ENCODE measurements at regions not wholly inside any gene's neighbourhood (a gene's known extent, or its start where the extent isn't known, plus 50 kb on each side); places are given as distances from the start of the nearest gene placed in this dataset.

DNA sequence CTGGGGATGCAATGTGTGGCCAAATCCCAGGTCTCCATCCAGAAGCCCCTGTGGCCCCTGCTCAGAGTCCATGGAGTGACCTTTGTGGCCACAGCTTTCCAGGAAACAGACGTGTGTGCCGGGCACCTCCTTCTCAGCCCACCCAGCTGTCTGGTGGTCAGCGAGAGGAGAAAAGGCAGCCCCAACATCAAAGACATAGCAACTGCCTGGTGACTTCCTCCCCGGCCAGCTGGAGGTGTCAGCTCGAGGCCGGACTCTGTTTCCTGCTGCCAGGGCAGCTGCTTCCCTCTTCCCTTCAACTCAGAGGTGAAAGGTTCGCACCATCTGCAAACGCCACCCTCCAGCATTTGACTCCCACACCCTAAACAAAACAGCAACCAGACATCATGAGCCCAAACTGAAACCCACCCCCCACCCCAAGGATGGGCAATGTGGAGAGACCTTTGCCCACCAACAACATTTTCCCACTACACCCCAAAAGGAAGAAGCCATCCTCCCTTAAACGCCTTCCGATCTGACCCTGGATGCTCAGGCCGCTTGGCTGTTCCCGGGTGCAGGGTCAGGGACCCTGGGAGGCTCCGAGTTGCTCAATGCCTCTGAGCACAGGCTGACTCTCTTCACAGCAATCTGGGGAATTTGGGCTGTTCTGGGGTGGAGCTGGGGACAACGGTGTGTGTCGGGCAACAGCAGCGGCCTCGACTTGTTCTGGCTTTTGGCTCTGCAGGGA lies 162.3 kb downstream of the PSMG1 start:
- peak overlapping the region; percentile 27 for H3K27ac Mint-ChIP-seq
- no peaks in the 10 kb centered on the region for H3K36me3 Mint-ChIP-seq
- TF ChIP-seq, protein P1, sequence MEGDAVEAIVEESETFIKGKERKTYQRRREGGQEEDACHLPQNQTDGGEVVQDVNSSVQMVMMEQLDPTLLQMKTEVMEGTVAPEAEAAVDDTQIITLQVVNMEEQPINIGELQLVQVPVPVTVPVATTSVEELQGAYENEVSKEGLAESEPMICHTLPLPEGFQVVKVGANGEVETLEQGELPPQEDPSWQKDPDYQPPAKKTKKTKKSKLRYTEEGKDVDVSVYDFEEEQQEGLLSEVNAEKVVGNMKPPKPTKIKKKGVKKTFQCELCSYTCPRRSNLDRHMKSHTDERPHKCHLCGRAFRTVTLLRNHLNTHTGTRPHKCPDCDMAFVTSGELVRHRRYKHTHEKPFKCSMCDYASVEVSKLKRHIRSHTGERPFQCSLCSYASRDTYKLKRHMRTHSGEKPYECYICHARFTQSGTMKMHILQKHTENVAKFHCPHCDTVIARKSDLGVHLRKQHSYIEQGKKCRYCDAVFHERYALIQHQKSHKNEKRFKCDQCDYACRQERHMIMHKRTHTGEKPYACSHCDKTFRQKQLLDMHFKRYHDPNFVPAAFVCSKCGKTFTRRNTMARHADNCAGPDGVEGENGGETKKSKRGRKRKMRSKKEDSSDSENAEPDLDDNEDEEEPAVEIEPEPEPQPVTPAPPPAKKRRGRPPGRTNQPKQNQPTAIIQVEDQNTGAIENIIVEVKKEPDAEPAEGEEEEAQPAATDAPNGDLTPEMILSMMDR (IDR thresholded peaks at IDR 0.05; ENCODE audit: unreplicated experiment), result no peak
- peaks cover 3% of the 10 kb centered on the region for H3K9me3 Mint-ChIP-seq
- H3K4me3 Mint-ChIP-seq, result no peak overlapping the region
- peaks cover 22% of the 10 kb centered on the region for H3K4me1 Mint-ChIP-seq
- no peaks in the 10 kb centered on the region for H3K27me3 Mint-ChIP-seq (ENCODE audit: low read depth)
- DNase-seq (ENCODE audit: low spot score in 2 of 2, unreplicated experiment in 2 of 2), result no peak

- no peaks in the 10 kb centered on the region for H3K27me3 Mint-ChIP-seq (ENCODE audit: low read depth)
- peaks cover 22% of the 10 kb centered on the region for H3K4me1 Mint-ChIP-seq
- H3K36me3 Mint-ChIP-seq, result no peaks in the 10 kb centered on the region
- DNase-seq (ENCODE audit: low spot score in 2 of 2, unreplicated experiment in 2 of 2), result no peak
- H3K27ac Mint-ChIP-seq, result no peak overlapping the region
- TF ChIP-seq, protein P1 (IDR thresholded peaks at IDR 0.05; ENCODE audit: unreplicated experiment), result no peak
- H3K4me3 Mint-ChIP-seq, result no peak overlapping the region
- no peaks in the 10 kb centered on the region for H3K9me3 Mint-ChIP-seq
Observed at GRCh38 chr21:39018730-39019129, 164.5 kb downstream of the PSMG1 start.

DNA sequence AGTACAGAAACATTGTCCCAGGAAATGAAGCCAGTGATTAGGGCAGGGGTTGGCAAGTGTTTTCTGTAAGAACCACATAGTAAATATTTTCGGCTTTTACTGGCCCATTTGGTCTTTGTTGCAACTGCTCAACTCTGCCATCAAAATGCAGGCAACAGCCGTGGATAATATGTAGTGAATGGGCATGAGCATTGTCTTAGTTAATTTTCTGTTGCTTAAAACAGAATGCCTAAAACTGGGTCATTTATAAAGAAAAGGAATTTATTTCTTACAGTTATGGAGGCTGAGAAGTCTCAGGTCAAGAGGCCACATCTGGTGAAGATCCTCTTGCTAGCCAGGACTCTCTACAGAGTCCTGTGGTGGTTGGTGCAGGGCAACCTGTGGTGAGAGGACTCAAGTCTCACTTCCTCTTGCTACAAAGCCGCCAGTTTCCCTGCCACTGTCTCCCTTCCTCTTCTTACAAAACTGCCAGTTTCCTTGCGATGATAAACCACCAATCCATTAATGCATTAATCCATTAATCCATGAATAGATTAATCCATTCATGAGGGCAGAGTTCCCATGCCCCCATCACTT lies 166.4 kb downstream of the PSMG1 start:
- H3K27ac Mint-ChIP-seq, result no peak overlapping the region
- no peak for DNase-seq (ENCODE audit: low spot score in 2 of 2, unreplicated experiment in 2 of 2)
- TF ChIP-seq, protein P1 (IDR thresholded peaks at IDR 0.05; ENCODE audit: unreplicated experiment), result no peak
- H3K36me3 Mint-ChIP-seq, result no peaks in the 10 kb centered on the region
- H3K4me3 Mint-ChIP-seq, result no peak overlapping the region
- H3K4me1 Mint-ChIP-seq, result peaks cover 14% of the 10 kb centered on the region
- H3K27me3 Mint-ChIP-seq (ENCODE audit: low read depth), result no peaks in the 10 kb centered on the region
- H3K9me3 Mint-ChIP-seq, result no peaks in the 10 kb centered on the region

GRCh38 chr21:39014747-39015146 lies 168.5 kb downstream of the PSMG1 start:
- Mint-ChIP-seq H3K27ac (no peak overlapping the region), H3K27me3 (ENCODE audit: low read depth) (no peaks in the 10 kb centered on the region), H3K9me3 (no peaks in the 10 kb centered on the region), H3K4me3 (no peak overlapping the region), H3K36me3 (no peaks in the 10 kb centered on the region), H3K4me1 (no peaks in the 10 kb centered on the region)
- no peak for DNase-seq (ENCODE audit: low spot score in 2 of 2, unreplicated experiment in 2 of 2)
- TF ChIP-seq, protein P1 (IDR thresholded peaks at IDR 0.05; ENCODE audit: unreplicated experiment), result no peak

DNA sequence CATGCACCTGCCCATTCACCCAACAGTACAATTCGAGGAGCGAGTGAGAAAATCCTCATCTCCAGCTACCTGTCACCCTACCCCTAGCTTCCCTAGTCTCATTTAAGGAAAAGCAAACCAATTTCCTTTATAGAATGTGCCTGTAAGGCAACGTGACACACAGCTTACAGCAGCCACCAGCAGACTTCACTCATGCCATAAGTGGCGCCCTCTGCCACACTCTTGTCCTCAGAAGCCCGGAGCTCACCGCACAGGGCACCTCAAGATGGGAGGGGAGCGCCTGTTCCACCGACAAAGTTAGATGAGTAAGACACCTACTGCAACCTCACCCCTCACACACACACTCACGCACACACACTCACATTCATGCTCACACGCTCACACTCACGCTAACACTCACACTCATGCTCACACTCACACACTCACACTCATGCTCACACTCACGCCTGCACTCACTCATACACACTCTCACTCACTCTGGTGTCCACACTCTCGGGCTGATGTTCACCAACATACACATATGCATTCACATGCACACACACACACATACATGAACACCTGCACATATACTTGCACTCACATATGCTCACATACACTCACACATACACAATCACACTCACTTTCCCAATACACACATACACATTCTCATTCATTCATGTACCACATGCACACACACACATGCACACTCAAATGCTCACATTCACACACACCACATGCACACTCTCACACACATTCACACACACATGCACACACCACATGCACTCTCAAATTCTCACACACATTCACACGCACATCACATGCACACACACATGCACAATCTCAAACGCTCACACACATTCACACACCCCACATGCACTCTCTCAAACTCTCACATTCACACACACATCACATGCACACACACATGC lies 170.7 kb downstream of the PSMG1 start:
- H3K27me3 Mint-ChIP-seq (ENCODE audit: low read depth), result no peaks in the 10 kb centered on the region
- H3K4me3 Mint-ChIP-seq, result no peak overlapping the region
- H3K9me3 Mint-ChIP-seq, result no peaks in the 10 kb centered on the region
- TF ChIP-seq, protein P1 (IDR thresholded peaks at IDR 0.05; ENCODE audit: unreplicated experiment), result no peak
- peaks cover 6% of the 10 kb centered on the region for H3K4me1 Mint-ChIP-seq
- H3K36me3 Mint-ChIP-seq, result no peaks in the 10 kb centered on the region
- DNase-seq (ENCODE audit: low spot score in 2 of 2, unreplicated experiment in 2 of 2), result no peak
- H3K27ac Mint-ChIP-seq, result no peak overlapping the region

Data from mesothelial cell of epicardium (in vitro differentiated cells).